Stimulated activated CD8-positive, alpha-beta memory T cell treated with anti-CD3 and anti-CD28 coated beads, Interleukin-4, amount 100 ng/mL, for 24 hours (primary cell): ENCODE measurements at regions not wholly inside any gene's neighbourhood (a gene's known extent, or its start where the extent isn't known, plus 50 kb on each side); places are given as distances from the start of the nearest gene placed in this dataset.
"Not testable (repeated sequence)": the region's sequence is repeated elsewhere in the genome, so short reads cannot be mapped to it uniquely, and the experiment has no call there.

ENCODE experiments used
- DNase-seq: peaks from one replicate; pipeline ENCODE4 v3.0.0-alpha.2; 2020; ENCODE audit warnings: low read depth

- DNase-seq: no peak
Measured at GRCh38 chr20:53748176-53748575, 154.5 kb upstream of the ZNF217 start.

- DNase-seq: no peak
Measured at GRCh38 chr20:53743607-53744260, 150.1 kb upstream of the ZNF217 start.

GRCh38 chr20:53742685-53743081 is 149.0 kb upstream of the ZNF217 start:
- no peak for DNase-seq

GRCh38 chr20:53741726-53742028 is 148.0 kb upstream of the ZNF217 start:
- no peak for DNase-seq

GRCh38 chr20:53739799-53740785 is 146.5 kb upstream of the ZNF217 start:
- DNase-seq: no peak

- no peak for DNase-seq
Measured at GRCh38 chr20:53738945-53739798, 145.5 kb upstream of the ZNF217 start.

GRCh38 chr20:53738039-53738944 is 144.7 kb upstream of the ZNF217 start:
- no peak for DNase-seq

- no peak for DNase-seq
Measured at GRCh38 chr20:53737396-53738038, 143.9 kb upstream of the ZNF217 start.

- DNase-seq: no peak
Measured at GRCh38 chr20:53736757-53737395, 143.2 kb upstream of the ZNF217 start.

- no peak for DNase-seq
Measured at GRCh38 chr20:53736122-53736756, 142.6 kb upstream of the ZNF217 start.

GRCh38 chr20:53735536-53736050 is 142.0 kb upstream of the ZNF217 start:
- DNase-seq: no peak

GRCh38 chr20:53734006-53734688 is 140.5 kb upstream of the ZNF217 start:
- no peak for DNase-seq

GRCh38 chr20:53731595-53731994 is 138.0 kb upstream of the ZNF217 start:
- no peak for DNase-seq

- DNase-seq: no peak
Measured at GRCh38 chr20:53728359-53728758, 134.7 kb upstream of the ZNF217 start.

- not testable (repeated sequence) for DNase-seq
Measured at GRCh38 chr20:53727239-53727638, 133.6 kb upstream of the ZNF217 start.

GRCh38 chr20:53725575-53725970 is 131.9 kb upstream of the ZNF217 start:
- DNase-seq: no peak

- no peak for DNase-seq
Measured at GRCh38 chr20:53723621-53724020, 130.0 kb upstream of the ZNF217 start.

GRCh38 chr20:53723045-53723444 is 129.4 kb upstream of the ZNF217 start:
- DNase-seq: no peak

- no peak for DNase-seq
Measured at GRCh38 chr20:53722515-53723036, 128.9 kb upstream of the ZNF217 start.
